OCI-LY1 (cell line): ENCODE measurements at regions not wholly inside any gene's neighbourhood (a gene's known extent, or its start where the extent isn't known, plus 50 kb on each side); places are given as distances from the start of the nearest gene placed in this dataset.

Experiments
- H2AFZ ChIP-seq: fragments of 200-600 bp; sonication (generic), shearing (Covaris generic); 2 replicates; pipeline ENCODE4 v1.6.0; 2014; ENCODE audit warnings: antibody characterized with exemption, mild to moderate bottlenecking, low read length
- H3F3A ChIP-seq: fragments of 200-600 bp; sonication (generic), shearing (Covaris generic); 2 replicates; pipeline ENCODE4 v1.6.0; 2014; ENCODE audit warnings: mild to moderate bottlenecking, antibody characterized with exemption, low read length, moderate library complexity; ENCODE audit not compliant: insufficient read depth
- H3K27ac ChIP-seq: fragments of 200-600 bp; sonication (generic); 2 replicates; pipeline ENCODE4 v1.5.1; 2014; ENCODE audit warnings: low read length, mixed run types, mild to moderate bottlenecking, low read depth; ENCODE audit not compliant: poor library complexity, severe bottlenecking
- H3K27me3 ChIP-seq: fragments of 200-600 bp; sonication (generic); 2 replicates; pipeline ENCODE4 v1.6.0; 2014; ENCODE audit warnings: antibody characterized with exemption, mild to moderate bottlenecking, low read length, moderate library complexity; ENCODE audit not compliant: insufficient read depth
- H3K36me3 ChIP-seq: fragments of 200-600 bp; sonication (generic); 2 replicates; pipeline ENCODE4 v1.6.1; 2014; ENCODE audit warnings: mild to moderate bottlenecking, antibody characterized with exemption, low read length, moderate library complexity, mixed read lengths; ENCODE audit not compliant: insufficient read depth
- H3K4me1 ChIP-seq: fragments of 200-600 bp; sonication (generic); 2 replicates; pipeline ENCODE4 v1.5.1; 2014; ENCODE audit warnings: mild to moderate bottlenecking, low read length, moderate library complexity; ENCODE audit not compliant: insufficient read depth, severe bottlenecking
- H3K4me2 ChIP-seq: fragments of 200-600 bp; sonication (generic), shearing (Covaris generic); 2 replicates; pipeline ENCODE4 v1.6.1; 2014; ENCODE audit warnings: low read length
- H3K4me3 ChIP-seq: fragments of 200-600 bp; sonication (generic); 2 replicates; pipeline ENCODE4 v1.5.1; 2014; ENCODE audit warnings: low read length, low read depth, mild to moderate bottlenecking, mixed read lengths; ENCODE audit not compliant: poor library complexity, severe bottlenecking
- H3K79me2 ChIP-seq: fragments of 200-600 bp; shearing (Covaris generic); 2 replicates; pipeline ENCODE4 v1.6.1; 2016; ENCODE audit warnings: mixed run types, low read length, mixed read lengths; ENCODE audit not compliant: insufficient read depth
- H3K9ac ChIP-seq: fragments of 200-600 bp; sonication (generic), shearing (Covaris generic); 2 replicates; pipeline ENCODE4 v1.6.1; 2014; ENCODE audit warnings: mild to moderate bottlenecking, low read length, mixed read lengths
- H3K9me2 ChIP-seq: fragments of 200-600 bp; sonication (generic), shearing (Covaris generic); 2 replicates; pipeline ENCODE4 v1.6.1; 2014; ENCODE audit warnings: low read depth, mild to moderate bottlenecking, low read length, mixed read lengths
- H3K9me3 ChIP-seq: fragments of 200-600 bp; shearing (Covaris generic); 2 replicates; pipeline ENCODE4 v1.6.1; 2014; ENCODE audit warnings: low read length, mixed read lengths
- H4K20me1 ChIP-seq: fragments of 200-600 bp; sonication (generic), shearing (Covaris generic); 2 replicates; pipeline ENCODE4 v1.6.0; 2016; ENCODE audit warnings: mild to moderate bottlenecking, low read length; ENCODE audit not compliant: insufficient read depth
- CTCF ChIP-seq: fragments of 200-600 bp; sonication (generic), shearing (Covaris generic); IDR thresholded peaks from 2 replicates; pipeline ENCODE4 v1.5.1; 2017; ENCODE audit warnings: mild to moderate bottlenecking, antibody characterized with exemption, low read length, moderate library complexity, mixed read lengths
- EZH2 ChIP-seq: fragments of 200-600 bp; sonication (generic), shearing (Covaris generic); IDR thresholded peaks from 2 replicates; pipeline ENCODE4 v1.8.0; 2017; ENCODE audit warnings: borderline replicate concordance, mixed run types, mild to moderate bottlenecking, antibody characterized with exemption, low read length, moderate library complexity, mixed read lengths

GRCh38 chr5:161084115-161084514 lies 232.1 kb upstream of the ATP10B start:
- Histone ChIP-seq H3F3A (no peaks in the 10 kb centered on the region), H3K9ac (no peak overlapping the region), H3K27ac (no peak overlapping the region), H3K9me3 (no peaks in the 10 kb centered on the region), H3K27me3 (no peaks in the 10 kb centered on the region), H3K4me3 (no peak overlapping the region), H3K9me2 (no peaks in the 10 kb centered on the region), H4K20me1 (no peaks in the 10 kb centered on the region), H3K4me2 (no peak overlapping the region), H3K79me2 (no peaks in the 10 kb centered on the region), H2AFZ (no peak overlapping the region), H3K4me1 (no peaks in the 10 kb centered on the region), H3K36me3 (no peaks in the 10 kb centered on the region)
- TF ChIP-seq EZH2 (no peak), CTCF (no peak)

GRCh38 chr5:161078793-161079192 lies 226.8 kb upstream of the ATP10B start:
- Histone ChIP-seq H3K27ac (no peak overlapping the region), H3K36me3 (no peaks in the 10 kb centered on the region), H3K4me3 (no peak overlapping the region), H2AFZ (no peak overlapping the region), H3K9me3 (no peaks in the 10 kb centered on the region), H3F3A (no peaks in the 10 kb centered on the region), H3K79me2 (no peaks in the 10 kb centered on the region), H3K9me2 (no peaks in the 10 kb centered on the region), H4K20me1 (no peaks in the 10 kb centered on the region), H3K4me1 (no peaks in the 10 kb centered on the region), H3K27me3 (no peaks in the 10 kb centered on the region), H3K4me2 (no peak overlapping the region), H3K9ac (no peak overlapping the region)
- TF ChIP-seq CTCF (no peak), EZH2 (no peak)

- TF ChIP-seq CTCF (no peak), EZH2 (no peak)
- Histone ChIP-seq H4K20me1 (no peaks in the 10 kb centered on the region), H3K9me3 (no peaks in the 10 kb centered on the region), H3K9me2 (no peaks in the 10 kb centered on the region), H3K27ac (no peak overlapping the region), H3K79me2 (no peaks in the 10 kb centered on the region), H3K9ac (no peak overlapping the region), H2AFZ (no peak overlapping the region), H3K4me1 (no peaks in the 10 kb centered on the region), H3F3A (no peaks in the 10 kb centered on the region), H3K4me2 (no peak overlapping the region), H3K27me3 (no peaks in the 10 kb centered on the region), H3K4me3 (no peak overlapping the region), H3K36me3 (no peaks in the 10 kb centered on the region)
Measured at GRCh38 chr5:161077936-161078545, 226.0 kb upstream of the ATP10B start.
